ENCODE measurements at regions not wholly inside any gene's neighbourhood (a gene's known extent, or its start where the extent isn't known, plus 50 kb on each side); places are given as distances from the start of the nearest gene placed in this dataset.

- Histone ChIP-seq H4K5ac (ENCODE audit: low read depth, low read length) (no peak overlapping the region), H2AK9ac (replicated peaks; ENCODE audit: low read depth, low read length, poor library complexity) (no peak overlapping the region), H3K9me3 (ENCODE audit: control insufficient read depth, insufficient read depth, low read length) (peaks cover 3% of the 10 kb centered on the region), H3K23ac (ENCODE audit: low read depth, low read length) (no peak overlapping the region), H3K56ac (ENCODE audit: extremely low read depth, insufficient read depth, low read length) (no peak overlapping the region), H3K27me3 (ENCODE audit: control insufficient read depth, insufficient read depth, low read length) (no peaks in the 10 kb centered on the region), H2BK20ac (ENCODE audit: low read depth, low read length) (no peak overlapping the region), H2BK120ac (ENCODE audit: low read depth, low read length) (no peak overlapping the region), H2AK5ac (ENCODE audit: low read depth, low read length) (no peak overlapping the region), H2BK5ac (ENCODE audit: low read depth, low read length, poor library complexity, severe bottlenecking) (no peak overlapping the region), H3K9ac (ENCODE audit: low read depth, low read length) (no peak overlapping the region), H3K4me2 (ENCODE audit: low read depth, low read length) (no peak overlapping the region), H4K20me1 (ENCODE audit: insufficient read depth, low read length) (no peaks in the 10 kb centered on the region), H3K27ac (ENCODE audit: insufficient read depth, low read length) (no peak overlapping the region), H3K9me1 (ENCODE audit: insufficient read depth, low read length) (no peaks in the 10 kb centered on the region), H3K18ac (ENCODE audit: low read depth, low read length) (no peak overlapping the region), H3K4me3 (ENCODE audit: insufficient read depth, low read depth, low read length) (no peak overlapping the region), H4K8ac (ENCODE audit: low read depth in 2 of 2, low read length in 2 of 2) (no peak overlapping the region), H4K91ac (ENCODE audit: insufficient read depth, low read depth, low read length) (no peak overlapping the region), H3K4me1 (ENCODE audit: control insufficient read depth, insufficient read depth, low read length) (no peaks in the 10 kb centered on the region), H2AFZ (replicated peaks; ENCODE audit: low read length, poor library complexity) (no peak overlapping the region), H3K4ac (ENCODE audit: low read depth, low read length) (no peak overlapping the region), H3K36me3 (ENCODE audit: control insufficient read depth, insufficient read depth, low read length) (no peaks in the 10 kb centered on the region), H3K79me1 (ENCODE audit: low read depth in 1 of 2, low read length in 2 of 2) (no peaks in the 10 kb centered on the region), H2BK15ac (ENCODE audit: low read depth, low read length) (no peak overlapping the region), H3K14ac (replicated peaks; ENCODE audit: low read depth, low read length) (no peak overlapping the region)
- no TSS peak for BruUV-seq (replicated peaks)
- ChIA-PET CTCF (no interaction called here), POLR2A (ENCODE audit: unreplicated experiment) (no interaction called here)
- intact Hi-C loops (cut with micrococcal nuclease) = no loop called here
- TF ChIP-seq SMC3 (IDR thresholded peaks at IDR 0.05; ENCODE audit: low read depth, low read length) (no peak), RFX5 (IDR thresholded peaks at IDR 0.05; ENCODE audit: low read depth, low read length) (no peak), MAZ (IDR thresholded peaks at IDR 0.05; ENCODE audit: borderline replicate concordance, low read depth, low read length) (no peak), RAD21 (IDR thresholded peaks at IDR 0.05; ENCODE audit: low read length) (no peak), CHD1 (IDR thresholded peaks at IDR 0.05; ENCODE audit: low read depth, low read length) (no peak), BHLHE40 (IDR thresholded peaks at IDR 0.05; ENCODE audit: low read depth, low read length) (no peak), MAFK (IDR thresholded peaks at IDR 0.05; ENCODE audit: low read depth, low read length) (no peak), POLR2A (IDR thresholded peaks at IDR 0.05; ENCODE audit: low read depth, low read length) (no peak), CEBPB (IDR thresholded peaks at IDR 0.05; ENCODE audit: low read depth, low read length) (no peak), MXI1 (IDR thresholded peaks at IDR 0.05; ENCODE audit: borderline replicate concordance, low read depth, low read length) (no peak), RCOR1 (IDR thresholded peaks at IDR 0.05; ENCODE audit: insufficient replicate concordance, low read length) (no peak), NFE2L2 (IDR thresholded peaks at IDR 0.05; ENCODE audit: low read depth, low read length) (no peak), USF2 (IDR thresholded peaks at IDR 0.05; ENCODE audit: low read depth, low read length) (no peak), ELK1 (IDR thresholded peaks at IDR 0.05; ENCODE audit: borderline replicate concordance, low read depth, low read length) (no peak), FOS (IDR thresholded peaks at IDR 0.05; ENCODE audit: low read depth, low read length) (no peak)
- TF ChIP-seq, protein P1, sequence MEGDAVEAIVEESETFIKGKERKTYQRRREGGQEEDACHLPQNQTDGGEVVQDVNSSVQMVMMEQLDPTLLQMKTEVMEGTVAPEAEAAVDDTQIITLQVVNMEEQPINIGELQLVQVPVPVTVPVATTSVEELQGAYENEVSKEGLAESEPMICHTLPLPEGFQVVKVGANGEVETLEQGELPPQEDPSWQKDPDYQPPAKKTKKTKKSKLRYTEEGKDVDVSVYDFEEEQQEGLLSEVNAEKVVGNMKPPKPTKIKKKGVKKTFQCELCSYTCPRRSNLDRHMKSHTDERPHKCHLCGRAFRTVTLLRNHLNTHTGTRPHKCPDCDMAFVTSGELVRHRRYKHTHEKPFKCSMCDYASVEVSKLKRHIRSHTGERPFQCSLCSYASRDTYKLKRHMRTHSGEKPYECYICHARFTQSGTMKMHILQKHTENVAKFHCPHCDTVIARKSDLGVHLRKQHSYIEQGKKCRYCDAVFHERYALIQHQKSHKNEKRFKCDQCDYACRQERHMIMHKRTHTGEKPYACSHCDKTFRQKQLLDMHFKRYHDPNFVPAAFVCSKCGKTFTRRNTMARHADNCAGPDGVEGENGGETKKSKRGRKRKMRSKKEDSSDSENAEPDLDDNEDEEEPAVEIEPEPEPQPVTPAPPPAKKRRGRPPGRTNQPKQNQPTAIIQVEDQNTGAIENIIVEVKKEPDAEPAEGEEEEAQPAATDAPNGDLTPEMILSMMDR (conservative IDR thresholded peaks at IDR 0.05; ENCODE audit: low read depth, low read length) = no peak
- DNase-seq (no peak), ATAC-seq (ENCODE audit: low read depth) (no peak)
- no CpG with 5 or more reads among the region's 4 CpGs for WGBS, 2 experiments (ENCODE audit: extremely low coverage in 2 of 2, insufficient read length in 1 of 2)
- in situ Hi-C loops (cut with MboI; ENCODE audit: low sequenced_read_pairs) = no loop called here
- dilution Hi-C loops (cut with HindIII; ENCODE audit: low sequenced_read_pairs, unreplicated experiment) = no loop called here
These were observed 1268.3 kb downstream of the XPNPEP1 start for GRCh38 chr10:108655057-108655456.

Data from IMR-90 (cell line).